OCI-LY7 (cell line): ENCODE measurements at regions not wholly inside any gene's neighbourhood (a gene's known extent, or its start where the extent isn't known, plus 50 kb on each side); places are given as distances from the start of the nearest gene placed in this dataset.

Experiments used
- CTCF ChIP-seq: fragments of 200-600 bp; sonication (generic); conservative IDR thresholded peaks from 2 replicates; pipeline ENCODE4 v1.5.1; 2014; ENCODE audit warnings: mild to moderate bottlenecking, antibody characterized with exemption, low read length, moderate library complexity, mixed read lengths
- EZH2phosphoT487 ChIP-seq: fragments of 200-600 bp; sonication (generic); IDR thresholded peaks from 2 replicates; pipeline ENCODE4 v1.6.1; 2018; ENCODE audit warnings: low read depth, borderline replicate concordance, mild to moderate bottlenecking, mixed run types, antibody characterized with exemption, low read length, moderate library complexity, mixed read lengths

DNA sequence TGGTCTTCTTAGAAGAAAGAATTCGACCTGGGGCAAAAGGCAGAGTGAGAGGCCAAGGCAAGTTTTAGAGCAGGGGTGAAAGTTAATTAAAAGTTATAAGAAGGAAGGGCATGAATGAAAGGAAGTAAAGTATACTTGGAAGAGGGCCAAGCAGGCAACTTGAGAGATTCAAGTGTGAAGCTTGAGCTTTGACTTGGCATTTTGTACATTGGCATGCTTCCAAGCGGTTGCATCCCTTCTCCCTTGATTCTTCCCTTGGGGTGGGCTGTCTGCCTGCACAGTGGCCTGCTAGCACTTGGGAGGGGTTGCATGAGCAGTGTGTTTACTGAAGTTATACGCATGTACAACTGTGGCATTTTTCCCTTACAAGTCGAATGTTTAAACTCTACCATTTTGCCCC is 74.8 kb upstream of the MGAT4C start:
- TF ChIP-seq CTCF (no peak), EZH2phosphoT487 (no peak)
